GM12878 (cell line): ENCODE measurements at regions not wholly inside any gene's neighbourhood (a gene's known extent, or its start where the extent isn't known, plus 50 kb on each side); places are given as distances from the start of the nearest gene placed in this dataset.

Experiments used
- ATAC-seq: fragments of 200-7000 bp; cut with Tn5 transposase; 3 replicates; pipeline ENCODE4 v1.9.1; 2020; ENCODE audit warnings: mild to moderate bottlenecking, moderate library complexity
- BruUV-seq: library from RNA; stranded (reverse); fragments of 400-500 nt; replicated peaks from 2 replicates; lab custom pipeline; 2021; lab: Mats Ljungman, UMichigan
- CTCF ChIA-PET: fragments of 300-600 bp; sonication (Branson Sonifier 250); formaldehyde crosslinking; extraction: SDS; loops from one replicate; lab custom pipeline; 2021; ENCODE audit warnings: inconsistent platforms; lab: Yijun Ruan, JAX
- POLR2A ChIA-PET: fragments of 350-600 bp; formaldehyde crosslinking; extraction: SDS; loops from one replicate; lab custom pipeline; 2021; ENCODE audit warnings: inconsistent platforms; lab: Charles Lee
- RAD21 ChIA-PET: fragments of 300-600 bp; sonication (Branson Sonifier 250); formaldehyde crosslinking; loops from one replicate; lab custom pipeline; 2023; ENCODE audit warnings: antibody characterized with exemption; ENCODE audit not compliant: unreplicated experiment; lab: Charles Lee
- SMC1A ChIA-PET: fragments of 300-600 bp; sonication (Branson Sonifier 250); formaldehyde crosslinking; loops from one replicate; lab custom pipeline; 2023; ENCODE audit not compliant: unreplicated experiment, uncharacterized antibody; lab: Charles Lee
- DNase-seq: peaks from one replicate; pipeline ENCODE4 v3.0.0-alpha.2; 2011; ENCODE audit warnings: low read depth, low spot score
- FAIRE-seq: peaks from 3 replicates; lab custom pipeline; 2011; peaks lifted over from hg19 to GRCh38; lab: Jason Lieb, UNC
- H2AFZ ChIP-seq: 2 replicates; pipeline ENCODE4 v1.6.0; 2011; ENCODE audit warnings: low read depth, low read length, control low read depth; ENCODE audit not compliant: control insufficient read depth
- H3K27ac ChIP-seq: 2 replicates; pipeline ENCODE4 v1.5.1; 2011; ENCODE audit warnings: control low read depth; ENCODE audit not compliant: control insufficient read depth, insufficient read depth
- H3K27me3 ChIP-seq, 2 experiments: replicated peaks in 1 of 2; 2 replicates each; pipeline versions ENCODE4 v1.6.0 to v1.6.1; 2011; ENCODE audit warnings: low read length in 1 of 2; ENCODE audit not compliant: control insufficient read depth in 2 of 2, insufficient read depth in 2 of 2
- H3K36me3 ChIP-seq, 2 experiments: 2 replicates each; pipeline ENCODE4 v1.5.1; 2011; ENCODE audit warnings: low read length in 1 of 2; ENCODE audit not compliant: control insufficient read depth in 2 of 2, insufficient read depth in 2 of 2
- H3K4me1 ChIP-seq: 2 replicates; pipeline ENCODE4 v1.6.1; 2011; ENCODE audit warnings: mild to moderate bottlenecking, low read length, moderate library complexity, mixed read lengths; ENCODE audit not compliant: control insufficient read depth, insufficient read depth
- H3K4me2 ChIP-seq: 2 replicates; pipeline ENCODE4 v1.6.0; 2011; ENCODE audit warnings: control low read depth; ENCODE audit not compliant: control insufficient read depth, insufficient read depth
- H3K4me3 ChIP-seq: fragments of 200-600 bp; sonication (generic); 2 replicates; pipeline ENCODE4 v1.5.1; 2016
- H3K79me2 ChIP-seq: 2 replicates; pipeline ENCODE4 v1.6.0; 2011; ENCODE audit warnings: low read length; ENCODE audit not compliant: control insufficient read depth, insufficient read depth
- H3K9ac ChIP-seq: 2 replicates; pipeline ENCODE4 v1.8.0; 2011; ENCODE audit warnings: low read length, control low read depth, mixed read lengths; ENCODE audit not compliant: control insufficient read depth, insufficient read depth
- H3K9me3 ChIP-seq: replicated peaks from 3 replicates; pipeline ENCODE4 v1.5.1; 2011; ENCODE audit warnings: mild to moderate bottlenecking, low read length; ENCODE audit not compliant: control insufficient read depth, insufficient read depth
- H4K20me1 ChIP-seq: 2 replicates; pipeline ENCODE4 v1.6.0; 2011; ENCODE audit not compliant: control insufficient read depth, insufficient read depth
- CREM ChIP-seq: IDR thresholded peaks from 2 replicates; pipeline ENCODE4 v1.6.1; 2014; ENCODE audit warnings: antibody characterized with exemption, low read depth
- FOXK2 ChIP-seq: fragments of 450-650 bp; IDR thresholded peaks from 2 replicates; pipeline ENCODE4 v1.6.1; 2017; ENCODE audit warnings: mild to moderate bottlenecking, moderate library complexity
- HDGF ChIP-seq: fragments of 450-650 bp; IDR thresholded peaks from 2 replicates; pipeline ENCODE4 v1.6.1; 2016; ENCODE audit warnings: antibody characterized with exemption
- SKIL ChIP-seq: fragments of 450-650 bp; IDR thresholded peaks from 2 replicates; pipeline ENCODE4 v1.6.1; 2017; ENCODE audit warnings: mild to moderate bottlenecking, low read depth, inconsistent platforms; ENCODE audit not compliant: poor library complexity, severe bottlenecking
- ZNF592 ChIP-seq: fragments of 450-650 bp; IDR thresholded peaks from 2 replicates; pipeline ENCODE4 v1.6.1; 2017; ENCODE audit warnings: mild to moderate bottlenecking, moderate library complexity
- ZSCAN29 ChIP-seq: fragments of 450-650 bp; IDR thresholded peaks from 2 replicates; pipeline ENCODE4 v1.6.1; 2017; ENCODE audit warnings: mild to moderate bottlenecking, moderate library complexity
- WGBS: methylation state at CpG from one replicate; pipeline ENCODE4 v1.1.6; 2016; ENCODE audit warnings: low lambda C conversion rate; ENCODE audit not compliant: insufficient replicate concordance, insufficient coverage; ENCODE audit errors: missing lambda C conversion rate; 5-methylcytosine and 5-hydroxymethylcytosine counted together
- in situ Hi-C: fragments of 300-500 bp; cut with MboI; formaldehyde crosslinking; loops from 9 replicates; pipeline ENCODE4 v1.14.3; 2018; ENCODE audit warnings: mixed read lengths
- intact Hi-C: fragments of 100-400 bp; cut with micrococcal nuclease; formaldehyde crosslinking; loops from one replicate; pipeline ENCODE4 v1.14.2; 2022; ENCODE audit not compliant: unreplicated experiment

GRCh38 chr4:153113838-153114105, 90.5 kb upstream of the TRIM2 start:
- no peaks in the 10 kb centered on the region for H4K20me1 ChIP-seq
- peaks cover 0 to 2% of the 10 kb centered on the region in 2 experiments; a peak in 1 of 4 replicates for H3K27me3 ChIP-seq
- H3K9ac ChIP-seq: no peak overlapping the region
- ATAC-seq (no peak), FAIRE-seq (no peak), DNase-seq (no peak)
- H3K36me3 ChIP-seq: no peaks in the 10 kb centered on the region
- H2AFZ ChIP-seq: no peak overlapping the region
- H3K9me3 ChIP-seq: no peaks in the 10 kb centered on the region
- H3K4me1 ChIP-seq: peaks cover 8% of the 10 kb centered on the region; the same call in 1 of the 2 replicates
- H3K79me2 ChIP-seq: no peaks in the 10 kb centered on the region
- ChIA-PET CTCF (interaction anchor here (1.0 to 3.7 kb wide), 2 partner anchors 13 to 636 kb away, joined by 3 to 27 read pairs; no protein-coding TSS in a partner anchor), SMC1A (interaction anchor here (1.0 to 1.7 kb wide), 4 partner anchors 13 to 265 kb away, joined by 3 to 8 read pairs (median 4); no protein-coding TSS in a partner anchor), POLR2A (no interaction called here), RAD21 (no interaction called here)
- in situ Hi-C loops (no loop called here), intact Hi-C loops (no loop called here)
- no peak for TF ChIP-seq HDGF
- no peak for TF ChIP-seq CREM
- TF ChIP-seq SKIL: no peak
- no peak for TF ChIP-seq FOXK2
- TF ChIP-seq ZSCAN29: no peak
- no peak for TF ChIP-seq ZNF592
- no peak overlapping the region; the same call in 1 of the 2 replicates for H3K4me2 ChIP-seq
- 28% methylated on average over 5 of the region's 5 CpGs for WGBS
- no TSS peak for BruUV-seq
- H3K4me3 ChIP-seq: no peak overlapping the region
- no peak overlapping the region for H3K27ac ChIP-seq
